ENCODE measurements at regions not wholly inside any gene's neighbourhood (a gene's known extent, or its start where the extent isn't known, plus 50 kb on each side); places are given as distances from the start of the nearest gene placed in this dataset.

DNA sequence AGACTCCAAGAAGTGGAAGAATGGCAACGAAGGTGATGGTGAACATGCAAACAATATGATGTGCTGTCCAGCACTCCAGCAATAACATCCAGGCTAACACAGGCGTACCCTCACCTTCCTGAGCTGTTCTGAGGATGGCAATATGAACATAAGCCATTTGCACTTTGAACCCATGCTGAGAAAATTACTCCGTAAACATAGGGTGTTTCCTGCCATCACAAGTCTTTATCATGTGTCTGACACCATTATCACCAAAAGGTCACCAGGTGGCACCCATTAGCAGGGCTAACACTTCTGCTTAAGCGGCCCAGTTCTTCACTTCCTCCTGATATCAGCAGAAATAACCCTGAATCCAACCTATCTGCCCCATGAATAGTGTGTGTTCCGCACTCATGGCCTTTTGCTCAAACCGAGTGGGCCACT, 482.8 kb downstream of the MED13L start:
- no peak overlapping the region for H2AFZ ChIP-seq (ENCODE audit: low read depth, low read length, poor library complexity, severe bottlenecking)
- H4K20me1 ChIP-seq (ENCODE audit: insufficient read depth) = no peaks in the 10 kb centered on the region
- intact Hi-C loops (cut with micrococcal nuclease) = loop anchor here (2.0 kb wide), 1 partner anchor 122 kb away; no protein-coding TSS in a partner anchor
- ChIA-PET POLR2A (no interaction called here), CTCF (no interaction called here), RAD21 (ENCODE audit: low non-redundant PET in 1 of 2, low total read pairs in 2 of 2, uncharacterized antibody in 2 of 2, unreplicated experiment in 2 of 2) (no interaction called here)
- no peak; the same call in 1 of the 2 replicates for ATAC-seq
- DNase-seq (ENCODE audit: low read depth, low spot score) = no peak
- H3K4me3 ChIP-seq (replicated peaks in 1 of 2; ENCODE audit: low read depth in 1 of 2, low read length in 2 of 2) = no peak overlapping the region
- no peaks in the 10 kb centered on the region for H3K79me2 ChIP-seq (ENCODE audit: insufficient read depth, low read length)
- no peak overlapping the region for H3K4me2 ChIP-seq (ENCODE audit: low read length)
- H3K9me3 ChIP-seq (ENCODE audit: control insufficient read depth in 1 of 2, insufficient read depth in 1 of 2, low read depth in 1 of 2, low read length in 2 of 2) = no peaks in the 10 kb centered on the region
- H3K36me3 ChIP-seq (ENCODE audit: control insufficient read depth in 1 of 2, insufficient read depth in 2 of 2, low read length in 2 of 2) = no peaks in the 10 kb centered on the region
- TF ChIP-seq EZH2 (IDR thresholded peaks at IDR 0.05) = no peak
- peak; percentile 20; the same call in 1 of the 2 replicates for TF ChIP-seq RAD21 (IDR thresholded peaks at IDR 0.05; ENCODE audit: low read depth)
- no peaks in the 10 kb centered on the region for H3K9me2 ChIP-seq (ENCODE audit: insufficient read depth)
- no TSS peak for BruUV-seq (replicated peaks)
- H3K9ac ChIP-seq (ENCODE audit: low read length) = no peak overlapping the region
- H3K27me3 ChIP-seq (ENCODE audit: insufficient read depth, low read length) = peaks cover 9% of the 10 kb centered on the region
- peaks cover 0 to 9% of the 10 kb centered on the region in 2 experiments; a peak in 1 of 4 replicates for H3K4me1 ChIP-seq (ENCODE audit: control insufficient read depth in 1 of 2, insufficient read depth in 2 of 2, low read length in 2 of 2)
- H3K27ac ChIP-seq (ENCODE audit: low read depth, low read length) = no peak overlapping the region

DNA sequence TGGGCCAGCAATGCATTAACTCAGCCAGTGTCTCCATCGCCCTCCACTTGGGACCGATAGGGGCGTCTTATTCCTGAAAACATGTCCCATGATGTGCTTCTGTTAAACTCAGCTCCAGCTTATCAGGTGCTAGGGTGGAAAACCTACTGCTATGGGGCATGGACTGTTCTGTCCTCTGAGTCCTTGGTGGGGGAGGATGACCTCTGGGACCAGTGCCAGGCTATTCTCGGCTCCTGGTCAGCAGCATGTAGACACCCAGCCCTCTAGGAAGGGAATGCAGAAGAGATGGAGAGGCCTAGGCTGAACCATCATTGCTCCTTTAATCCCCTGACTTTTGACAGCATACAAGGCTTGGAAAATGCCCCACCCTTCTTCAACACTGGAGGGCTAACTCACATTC, 486.2 kb downstream of the MED13L start:
- no TSS peak for BruUV-seq (replicated peaks)

More for the DNA sequence above, 486.2 kb downstream of the MED13L start:
- H2AFZ ChIP-seq (ENCODE audit: low read depth, low read length, poor library complexity, severe bottlenecking) = no peak overlapping the region
- no peaks in the 10 kb centered on the region for H3K9me3 ChIP-seq (ENCODE audit: control insufficient read depth in 1 of 2, insufficient read depth in 1 of 2, low read depth in 1 of 2, low read length in 2 of 2)
- H3K27ac ChIP-seq (ENCODE audit: low read depth, low read length) = no peak overlapping the region
- RAD21 ChIA-PET (ENCODE audit: low non-redundant PET in 1 of 2, low total read pairs in 2 of 2, uncharacterized antibody in 2 of 2, unreplicated experiment in 2 of 2) = no interaction called here
- no peak overlapping the region for H3K9ac ChIP-seq (ENCODE audit: low read length)
- peaks cover 9% of the 10 kb centered on the region for H3K27me3 ChIP-seq (ENCODE audit: insufficient read depth, low read length)
- H3K9me2 ChIP-seq (ENCODE audit: insufficient read depth) = no peaks in the 10 kb centered on the region
- no peaks in the 10 kb centered on the region for H3K79me2 ChIP-seq (ENCODE audit: insufficient read depth, low read length)
- POLR2A ChIA-PET = no interaction called here
- DNase-seq (ENCODE audit: low read depth, low spot score) = no peak
- no peak for ATAC-seq
- peaks cover 0 to 9% of the 10 kb centered on the region in 2 experiments; a peak in 1 of 4 replicates for H3K4me1 ChIP-seq (ENCODE audit: control insufficient read depth in 1 of 2, insufficient read depth in 2 of 2, low read length in 2 of 2)
- CTCF ChIA-PET = no interaction called here
- TF ChIP-seq CEBPB (IDR thresholded peaks at IDR 0.05; ENCODE audit: low read depth) (no peak), POLR2A (IDR thresholded peaks at IDR 0.05; ENCODE audit: borderline replicate concordance, extremely low read depth, insufficient read depth, insufficient read length) (no peak), YY1 (IDR thresholded peaks at IDR 0.05; ENCODE audit: extremely low read depth, insufficient replicate concordance, low read depth, low read length) (no peak), CBX3 (IDR thresholded peaks at IDR 0.05; ENCODE audit: low read depth) (no peak), JUND (IDR thresholded peaks at IDR 0.05) (no peak), SRF (IDR thresholded peaks at IDR 0.05; ENCODE audit: low read depth) (no peak), RAD21 (IDR thresholded peaks at IDR 0.05; ENCODE audit: low read depth) (no peak)
- TF ChIP-seq, protein P1, sequence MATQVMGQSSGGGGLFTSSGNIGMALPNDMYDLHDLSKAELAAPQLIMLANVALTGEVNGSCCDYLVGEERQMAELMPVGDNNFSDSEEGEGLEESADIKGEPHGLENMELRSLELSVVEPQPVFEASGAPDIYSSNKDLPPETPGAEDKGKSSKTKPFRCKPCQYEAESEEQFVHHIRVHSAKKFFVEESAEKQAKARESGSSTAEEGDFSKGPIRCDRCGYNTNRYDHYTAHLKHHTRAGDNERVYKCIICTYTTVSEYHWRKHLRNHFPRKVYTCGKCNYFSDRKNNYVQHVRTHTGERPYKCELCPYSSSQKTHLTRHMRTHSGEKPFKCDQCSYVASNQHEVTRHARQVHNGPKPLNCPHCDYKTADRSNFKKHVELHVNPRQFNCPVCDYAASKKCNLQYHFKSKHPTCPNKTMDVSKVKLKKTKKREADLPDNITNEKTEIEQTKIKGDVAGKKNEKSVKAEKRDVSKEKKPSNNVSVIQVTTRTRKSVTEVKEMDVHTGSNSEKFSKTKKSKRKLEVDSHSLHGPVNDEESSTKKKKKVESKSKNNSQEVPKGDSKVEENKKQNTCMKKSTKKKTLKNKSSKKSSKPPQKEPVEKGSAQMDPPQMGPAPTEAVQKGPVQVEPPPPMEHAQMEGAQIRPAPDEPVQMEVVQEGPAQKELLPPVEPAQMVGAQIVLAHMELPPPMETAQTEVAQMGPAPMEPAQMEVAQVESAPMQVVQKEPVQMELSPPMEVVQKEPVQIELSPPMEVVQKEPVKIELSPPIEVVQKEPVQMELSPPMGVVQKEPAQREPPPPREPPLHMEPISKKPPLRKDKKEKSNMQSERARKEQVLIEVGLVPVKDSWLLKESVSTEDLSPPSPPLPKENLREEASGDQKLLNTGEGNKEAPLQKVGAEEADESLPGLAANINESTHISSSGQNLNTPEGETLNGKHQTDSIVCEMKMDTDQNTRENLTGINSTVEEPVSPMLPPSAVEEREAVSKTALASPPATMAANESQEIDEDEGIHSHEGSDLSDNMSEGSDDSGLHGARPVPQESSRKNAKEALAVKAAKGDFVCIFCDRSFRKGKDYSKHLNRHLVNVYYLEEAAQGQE (IDR thresholded peaks at IDR 0.05; ENCODE audit: low read depth) = no peak
- intact Hi-C loops (cut with micrococcal nuclease) = no loop called here
- no peaks in the 10 kb centered on the region for H3K36me3 ChIP-seq (ENCODE audit: control insufficient read depth in 1 of 2, insufficient read depth in 2 of 2, low read length in 2 of 2)
- no peak overlapping the region for H3K4me3 ChIP-seq (replicated peaks in 1 of 2; ENCODE audit: low read depth in 1 of 2, low read length in 2 of 2)
- H4K20me1 ChIP-seq (ENCODE audit: insufficient read depth) = no peaks in the 10 kb centered on the region
- H3K4me2 ChIP-seq (ENCODE audit: low read length) = no peak overlapping the region

All from HCT116 (cell line).